Osteocyte (in vitro differentiated cells): ENCODE measurements at regions not wholly inside any gene's neighbourhood (a gene's known extent, or its start where the extent isn't known, plus 50 kb on each side); places are given as distances from the start of the nearest gene placed in this dataset.

ENCODE experiments used
- DNase-seq: peaks from one replicate; pipeline ENCODE4 v3.0.0; 2021; ENCODE audit warnings: mixed read lengths; ENCODE audit not compliant: unreplicated experiment; ENCODE audit errors: extremely low spot score
- H3K27ac Mint-ChIP-seq: one replicate; pipeline ENCODE4 v1.8.0; 2021; ENCODE audit warnings: mild to moderate bottlenecking, mixed read lengths; ENCODE audit not compliant: unreplicated experiment
- H3K27me3 Mint-ChIP-seq: one replicate; pipeline ENCODE4 v1.8.0; 2021; ENCODE audit warnings: mixed read lengths; ENCODE audit not compliant: unreplicated experiment
- H3K36me3 Mint-ChIP-seq: one replicate; pipeline ENCODE4 v1.8.0; 2021; ENCODE audit warnings: mixed read lengths; ENCODE audit not compliant: unreplicated experiment
- H3K4me1 Mint-ChIP-seq: one replicate; pipeline ENCODE4 v1.8.0; 2021; ENCODE audit warnings: mixed read lengths; ENCODE audit not compliant: unreplicated experiment
- H3K4me3 Mint-ChIP-seq: one replicate; pipeline ENCODE4 v1.8.0; 2021; ENCODE audit warnings: mild to moderate bottlenecking, moderate library complexity, mixed read lengths; ENCODE audit not compliant: unreplicated experiment
- H3K9me3 Mint-ChIP-seq: one replicate; pipeline ENCODE4 v1.8.0; 2021; ENCODE audit warnings: mixed read lengths; ENCODE audit not compliant: unreplicated experiment
- CTCF ChIP-seq: fragments of 200-600 bp; sonication (generic); IDR thresholded peaks from 2 replicates; pipeline ENCODE4 v1.5.0; 2021; ENCODE audit warnings: antibody characterized with exemption, mild to moderate bottlenecking, moderate library complexity

GRCh38 chr7:86301301-86301700 lies 342.4 kb upstream of the GRM3 start:
- H3K4me3 Mint-ChIP-seq, result no peak overlapping the region
- no peak overlapping the region for H3K27ac Mint-ChIP-seq
- no peaks in the 10 kb centered on the region for H3K9me3 Mint-ChIP-seq
- no peaks in the 10 kb centered on the region for H3K4me1 Mint-ChIP-seq
- no peak for TF ChIP-seq CTCF
- no peak for DNase-seq
- peaks cover 5% of the 10 kb centered on the region for H3K27me3 Mint-ChIP-seq
- no peaks in the 10 kb centered on the region for H3K36me3 Mint-ChIP-seq

- Mint-ChIP-seq H3K4me1 (no peaks in the 10 kb centered on the region), H3K27ac (no peak overlapping the region), H3K36me3 (no peaks in the 10 kb centered on the region), H3K9me3 (no peaks in the 10 kb centered on the region), H3K4me3 (no peak overlapping the region), H3K27me3 (peaks cover 5% of the 10 kb centered on the region)
- no peak for DNase-seq
- no peak for TF ChIP-seq CTCF
These were observed 348.2 kb upstream of the GRM3 start for GRCh38 chr7:86295526-86295925.

- Mint-ChIP-seq H3K4me3 (no peak overlapping the region), H3K27ac (no peak overlapping the region), H3K36me3 (no peaks in the 10 kb centered on the region), H3K9me3 (no peaks in the 10 kb centered on the region), H3K4me1 (no peaks in the 10 kb centered on the region), H3K27me3 (no peaks in the 10 kb centered on the region)
- no peak for TF ChIP-seq CTCF
- DNase-seq, result no peak
These were observed 361.6 kb upstream of the GRM3 start for GRCh38 chr7:86282014-86282682.

- H3K4me3 Mint-ChIP-seq, result no peak overlapping the region
- H3K4me1 Mint-ChIP-seq, result no peaks in the 10 kb centered on the region
- H3K27ac Mint-ChIP-seq, result no peak overlapping the region
- H3K9me3 Mint-ChIP-seq, result no peaks in the 10 kb centered on the region
- H3K27me3 Mint-ChIP-seq, result no peaks in the 10 kb centered on the region
- DNase-seq, result no peak
- no peaks in the 10 kb centered on the region for H3K36me3 Mint-ChIP-seq
- no peak for TF ChIP-seq CTCF
These were observed 363.6 kb upstream of the GRM3 start for GRCh38 chr7:86280150-86280549.

GRCh38 chr7:86262781-86263180 lies 380.9 kb upstream of the GRM3 start:
- H3K27me3 Mint-ChIP-seq, result peaks cover 2% of the 10 kb centered on the region
- no peak overlapping the region for H3K27ac Mint-ChIP-seq
- H3K9me3 Mint-ChIP-seq, result peaks cover under 1% of the 10 kb centered on the region
- no peak for DNase-seq
- no peak for TF ChIP-seq CTCF
- H3K4me3 Mint-ChIP-seq, result no peak overlapping the region
- no peaks in the 10 kb centered on the region for H3K4me1 Mint-ChIP-seq
- no peaks in the 10 kb centered on the region for H3K36me3 Mint-ChIP-seq
